Ishikawa (cell line): ENCODE measurements at regions not wholly inside any gene's neighbourhood (a gene's known extent, or its start where the extent isn't known, plus 50 kb on each side); places are given as distances from the start of the nearest gene placed in this dataset.

ENCODE experiments used
- CEBPB ChIP-seq: IDR thresholded peaks from 2 replicates; pipeline ENCODE4 v1.6.1; 2012
- CREB1 ChIP-seq: IDR thresholded peaks from 2 replicates; pipeline ENCODE4 v1.6.1; 2012; ENCODE audit warnings: low read depth
- EGR1 ChIP-seq: IDR thresholded peaks from 2 replicates; pipeline ENCODE4 v1.6.1; 2012
- EP300 ChIP-seq: IDR thresholded peaks from 2 replicates; pipeline ENCODE4 v1.6.1; 2012; ENCODE audit warnings: borderline replicate concordance
- FOXM1 ChIP-seq: IDR thresholded peaks from 2 replicates; pipeline ENCODE4 v1.6.1; 2012; ENCODE audit warnings: low read depth, borderline replicate concordance
- NFIC ChIP-seq: IDR thresholded peaks from 2 replicates; pipeline ENCODE4 v1.6.1; 2012
- RAD21 ChIP-seq: IDR thresholded peaks from 2 replicates; pipeline ENCODE4 v1.6.1; 2012; ENCODE audit warnings: low read depth
- TAF1 ChIP-seq: IDR thresholded peaks from 2 replicates; pipeline ENCODE4 v1.6.1; 2012; ENCODE audit warnings: low read depth, mild to moderate bottlenecking
- TCF12 ChIP-seq: IDR thresholded peaks from 2 replicates; pipeline ENCODE4 v1.6.1; 2012; ENCODE audit warnings: low read depth
- TEAD4 ChIP-seq: IDR thresholded peaks from 2 replicates; pipeline ENCODE4 v1.6.1; 2012
- YY1 ChIP-seq: IDR thresholded peaks from 2 replicates; pipeline ENCODE4 v1.6.1; 2012; ENCODE audit warnings: low read depth
- ZBTB7A ChIP-seq: IDR thresholded peaks from 2 replicates; pipeline ENCODE4 v1.6.1; 2012; ENCODE audit warnings: low read depth
- TF ChIP-seq, protein P1 (sequence below): IDR thresholded peaks from 2 replicates; pipeline ENCODE4 v1.6.1; 2012; ENCODE audit warnings: low read depth, mild to moderate bottlenecking
- TF ChIP-seq, protein P2 (sequence below): IDR thresholded peaks from 2 replicates; pipeline ENCODE4 v1.6.1; 2012
- TF ChIP-seq, protein P3 (sequence below): IDR thresholded peaks from 2 replicates; pipeline ENCODE4 v1.6.1; 2012

DNA sequence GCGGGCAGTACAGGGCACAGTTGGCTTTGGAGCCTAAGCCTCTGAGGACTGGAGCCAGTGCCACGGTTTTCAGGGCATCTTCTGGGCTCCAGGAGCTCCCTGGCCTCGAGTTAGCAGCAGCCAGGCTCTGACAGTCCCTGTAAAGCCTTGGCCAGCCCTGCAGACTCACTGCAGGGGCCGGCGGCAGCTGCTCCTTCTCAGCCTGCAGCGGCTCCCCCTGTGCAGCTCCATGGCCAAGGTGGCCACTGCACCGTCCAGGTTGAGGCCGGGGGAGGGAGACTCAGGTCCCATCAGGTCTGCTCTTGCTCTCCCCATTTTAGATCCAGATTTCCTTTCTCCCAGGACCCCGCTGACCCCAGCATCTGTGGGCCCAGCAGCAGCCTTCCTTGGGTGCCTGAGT, 1461.1 kb downstream of the BRD1 start:
- TF ChIP-seq YY1, result no peak
- no peak for TF ChIP-seq TCF12
- no peak for TF ChIP-seq CREB1
- TF ChIP-seq NFIC, result no peak
- TF ChIP-seq, protein P1, sequence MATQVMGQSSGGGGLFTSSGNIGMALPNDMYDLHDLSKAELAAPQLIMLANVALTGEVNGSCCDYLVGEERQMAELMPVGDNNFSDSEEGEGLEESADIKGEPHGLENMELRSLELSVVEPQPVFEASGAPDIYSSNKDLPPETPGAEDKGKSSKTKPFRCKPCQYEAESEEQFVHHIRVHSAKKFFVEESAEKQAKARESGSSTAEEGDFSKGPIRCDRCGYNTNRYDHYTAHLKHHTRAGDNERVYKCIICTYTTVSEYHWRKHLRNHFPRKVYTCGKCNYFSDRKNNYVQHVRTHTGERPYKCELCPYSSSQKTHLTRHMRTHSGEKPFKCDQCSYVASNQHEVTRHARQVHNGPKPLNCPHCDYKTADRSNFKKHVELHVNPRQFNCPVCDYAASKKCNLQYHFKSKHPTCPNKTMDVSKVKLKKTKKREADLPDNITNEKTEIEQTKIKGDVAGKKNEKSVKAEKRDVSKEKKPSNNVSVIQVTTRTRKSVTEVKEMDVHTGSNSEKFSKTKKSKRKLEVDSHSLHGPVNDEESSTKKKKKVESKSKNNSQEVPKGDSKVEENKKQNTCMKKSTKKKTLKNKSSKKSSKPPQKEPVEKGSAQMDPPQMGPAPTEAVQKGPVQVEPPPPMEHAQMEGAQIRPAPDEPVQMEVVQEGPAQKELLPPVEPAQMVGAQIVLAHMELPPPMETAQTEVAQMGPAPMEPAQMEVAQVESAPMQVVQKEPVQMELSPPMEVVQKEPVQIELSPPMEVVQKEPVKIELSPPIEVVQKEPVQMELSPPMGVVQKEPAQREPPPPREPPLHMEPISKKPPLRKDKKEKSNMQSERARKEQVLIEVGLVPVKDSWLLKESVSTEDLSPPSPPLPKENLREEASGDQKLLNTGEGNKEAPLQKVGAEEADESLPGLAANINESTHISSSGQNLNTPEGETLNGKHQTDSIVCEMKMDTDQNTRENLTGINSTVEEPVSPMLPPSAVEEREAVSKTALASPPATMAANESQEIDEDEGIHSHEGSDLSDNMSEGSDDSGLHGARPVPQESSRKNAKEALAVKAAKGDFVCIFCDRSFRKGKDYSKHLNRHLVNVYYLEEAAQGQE, result no peak
- no peak for TF ChIP-seq EP300
- no peak for TF ChIP-seq EGR1
- TF ChIP-seq, protein P2, sequence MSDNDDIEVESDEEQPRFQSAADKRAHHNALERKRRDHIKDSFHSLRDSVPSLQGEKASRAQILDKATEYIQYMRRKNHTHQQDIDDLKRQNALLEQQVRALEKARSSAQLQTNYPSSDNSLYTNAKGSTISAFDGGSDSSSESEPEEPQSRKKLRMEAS, result no peak
- TF ChIP-seq ZBTB7A, result no peak

DNA sequence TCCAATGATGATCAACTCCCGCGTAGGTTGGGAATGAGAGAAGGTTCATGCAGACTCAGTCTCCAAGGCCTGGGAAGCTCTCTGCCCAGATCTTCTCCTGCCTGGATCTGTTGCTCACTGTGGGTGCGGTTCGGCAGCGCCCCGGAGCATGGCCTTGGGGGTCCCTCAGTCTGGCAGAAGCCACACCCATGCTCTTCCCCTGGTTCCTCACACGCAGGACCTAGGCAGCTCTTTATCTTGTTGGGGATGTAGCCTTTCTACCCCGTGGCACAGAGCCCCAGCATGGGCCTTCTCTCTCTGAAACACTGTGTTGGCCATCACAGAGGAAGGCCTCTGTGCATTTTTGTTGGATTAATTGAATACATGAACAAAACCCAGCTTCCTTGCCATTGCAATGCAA, 1461.6 kb downstream of the BRD1 start:
- no peak for TF ChIP-seq TAF1
- TF ChIP-seq CEBPB, result no peak
- TF ChIP-seq RAD21, result no peak
- no peak for TF ChIP-seq NFIC
- TF ChIP-seq EGR1, result no peak
- TF ChIP-seq YY1, result no peak
- TF ChIP-seq TEAD4, result no peak
- no peak for TF ChIP-seq TCF12
- TF ChIP-seq, protein P1, result no peak
- TF ChIP-seq ZBTB7A, result no peak
- TF ChIP-seq, protein P3, sequence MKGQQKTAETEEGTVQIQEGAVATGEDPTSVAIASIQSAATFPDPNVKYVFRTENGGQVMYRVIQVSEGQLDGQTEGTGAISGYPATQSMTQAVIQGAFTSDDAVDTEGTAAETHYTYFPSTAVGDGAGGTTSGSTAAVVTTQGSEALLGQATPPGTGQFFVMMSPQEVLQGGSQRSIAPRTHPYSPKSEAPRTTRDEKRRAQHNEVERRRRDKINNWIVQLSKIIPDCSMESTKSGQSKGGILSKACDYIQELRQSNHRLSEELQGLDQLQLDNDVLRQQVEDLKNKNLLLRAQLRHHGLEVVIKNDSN, result no peak
- TF ChIP-seq FOXM1, result no peak
- no peak for TF ChIP-seq EP300
- TF ChIP-seq CREB1, result no peak
- TF ChIP-seq, protein P2, result no peak

DNA sequence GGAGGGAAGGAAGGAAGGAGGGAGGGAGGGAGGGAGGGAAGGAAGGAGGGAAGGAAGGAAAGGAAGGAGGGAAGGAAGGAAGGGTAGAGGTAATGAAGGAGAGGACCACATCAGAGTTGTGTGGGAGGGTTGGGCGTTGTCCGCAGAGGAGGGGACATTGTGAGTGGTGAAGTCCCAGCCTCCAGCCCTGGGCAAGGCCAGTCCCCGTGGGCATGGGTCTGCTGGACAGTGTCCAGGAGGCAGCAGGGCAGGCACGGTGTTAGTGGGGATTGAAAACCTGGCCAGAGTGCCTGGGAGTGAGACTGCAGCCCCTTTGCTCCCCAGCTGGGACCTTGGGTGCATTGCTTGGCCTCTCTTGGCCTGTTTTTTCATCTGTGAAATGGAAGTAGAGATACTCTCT, 1462.3 kb downstream of the BRD1 start:
- TF ChIP-seq CREB1 (no peak), CEBPB (no peak), TAF1 (no peak), NFIC (no peak), RAD21 (no peak), TCF12 (no peak), TEAD4 (no peak), YY1 (no peak), EP300 (no peak)
- TF ChIP-seq, protein P3, result no peak

DNA sequence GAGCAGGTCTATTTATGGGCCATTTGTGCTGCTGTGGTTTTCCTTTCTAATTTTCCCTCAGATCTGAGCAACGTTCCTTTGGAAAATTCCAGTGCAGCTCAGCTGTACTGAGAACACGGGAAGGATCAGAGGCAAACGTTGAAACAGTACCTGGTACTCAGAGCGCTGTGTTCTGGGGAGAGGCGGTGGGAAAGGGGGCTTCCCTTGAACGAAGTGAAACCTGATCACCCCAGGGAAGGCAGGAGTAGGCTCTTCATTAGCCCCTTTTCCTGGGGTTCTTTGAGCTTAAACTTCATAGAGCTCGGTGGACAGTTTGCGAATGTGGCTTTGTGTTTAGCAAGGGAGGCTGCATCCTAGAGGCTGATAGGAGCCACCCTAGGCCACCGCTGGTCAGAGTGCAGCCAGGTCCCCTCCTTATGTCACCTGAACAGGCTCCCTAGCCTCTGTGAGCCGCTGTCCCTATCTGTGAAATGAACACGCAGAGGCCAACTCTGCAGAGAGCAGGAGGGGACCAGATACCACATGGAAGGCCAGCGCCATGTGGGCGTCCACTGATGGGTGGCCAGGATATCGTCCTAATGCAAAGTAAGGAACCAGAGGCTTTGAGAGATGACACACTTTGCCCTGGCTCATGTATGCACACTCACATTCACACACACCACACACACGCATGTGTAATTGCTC, 1464.8 kb downstream of the BRD1 start:
- no peak for TF ChIP-seq ZBTB7A
- no peak for TF ChIP-seq TEAD4
- no peak for TF ChIP-seq EGR1
- TF ChIP-seq CREB1, result no peak
- TF ChIP-seq RAD21, result no peak
- no peak for TF ChIP-seq FOXM1
- no peak for TF ChIP-seq TCF12
- TF ChIP-seq, protein P1, result no peak
- no peak for TF ChIP-seq TAF1
- no peak for TF ChIP-seq CEBPB
- TF ChIP-seq EP300, result no peak
- no peak for TF ChIP-seq YY1
- TF ChIP-seq NFIC, result no peak
- TF ChIP-seq, protein P3, result no peak
- TF ChIP-seq, protein P2, result no peak
